ENCODE measurements at regions not wholly inside any gene's neighbourhood (a gene's known extent, or its start where the extent isn't known, plus 50 kb on each side); places are given as distances from the start of the nearest gene placed in this dataset.

- DNase-seq = no peak
Measured at GRCh38 chr10:3723766-3724165, 61.2 kb downstream of the KLF6 start.

- DNase-seq = no peak
Measured at GRCh38 chr10:3720228-3721019, 64.6 kb downstream of the KLF6 start.

GRCh38 chr10:3719024-3719843, 65.8 kb downstream of the KLF6 start:
- no peak for DNase-seq

- no peak for DNase-seq
Measured at GRCh38 chr10:3716093-3716492, 68.9 kb downstream of the KLF6 start.

GRCh38 chr10:3714967-3715366, 70.0 kb downstream of the KLF6 start:
- no peak for DNase-seq

GRCh38 chr10:3714531-3714930, 70.5 kb downstream of the KLF6 start:
- no peak for DNase-seq

GRCh38 chr10:3712707-3713106, 72.3 kb downstream of the KLF6 start:
- no peak for DNase-seq

GRCh38 chr10:3711918-3712317, 73.1 kb downstream of the KLF6 start:
- no peak for DNase-seq

GRCh38 chr10:3710764-3711163, 74.2 kb downstream of the KLF6 start:
- no peak for DNase-seq

GRCh38 chr10:3709456-3710060, 75.5 kb downstream of the KLF6 start:
- no peak for DNase-seq

- DNase-seq = no peak
Measured at GRCh38 chr10:3708852-3709251, 76.2 kb downstream of the KLF6 start.

- DNase-seq = no peak
Measured at GRCh38 chr10:3704565-3705325, 80.3 kb downstream of the KLF6 start.

GRCh38 chr10:3702569-3702968, 82.4 kb downstream of the KLF6 start:
- DNase-seq = no peak

GRCh38 chr10:3702056-3702546, 82.9 kb downstream of the KLF6 start:
- DNase-seq = no peak

GRCh38 chr10:3701491-3701890, 83.5 kb downstream of the KLF6 start:
- no peak for DNase-seq

GRCh38 chr10:3700531-3701076, 84.4 kb downstream of the KLF6 start:
- no peak for DNase-seq

GRCh38 chr10:3699916-3700315, 85.1 kb downstream of the KLF6 start:
- no peak for DNase-seq

GRCh38 chr10:3698312-3698711, 86.7 kb downstream of the KLF6 start:
- no peak for DNase-seq

GRCh38 chr10:3693698-3694080, 91.3 kb downstream of the KLF6 start:
- no peak for DNase-seq

- no peak for DNase-seq
Measured at GRCh38 chr10:3693022-3693697, 91.8 kb downstream of the KLF6 start.

GRCh38 chr10:3692387-3692999, 92.5 kb downstream of the KLF6 start:
- no peak for DNase-seq

- no peak for DNase-seq
Measured at GRCh38 chr10:3691482-3691881, 93.5 kb downstream of the KLF6 start.

Measured in activated CD8-positive, alpha-beta memory T cell treated with anti-CD3 and anti-CD28 coated beads for 24 hours (primary cell).